NCI-H2081 treated with DMSO at 0.1 percent for 48 hours (cell line): ENCODE measurements at regions not wholly inside any gene's neighbourhood (a gene's known extent, or its start where the extent isn't known, plus 50 kb on each side); places are given as distances from the start of the nearest gene placed in this dataset.

Experiments used
- DNase-seq: peaks from one replicate; lab custom pipeline; 2025; lab: John Stamatoyannopoulos, UW

DNA sequence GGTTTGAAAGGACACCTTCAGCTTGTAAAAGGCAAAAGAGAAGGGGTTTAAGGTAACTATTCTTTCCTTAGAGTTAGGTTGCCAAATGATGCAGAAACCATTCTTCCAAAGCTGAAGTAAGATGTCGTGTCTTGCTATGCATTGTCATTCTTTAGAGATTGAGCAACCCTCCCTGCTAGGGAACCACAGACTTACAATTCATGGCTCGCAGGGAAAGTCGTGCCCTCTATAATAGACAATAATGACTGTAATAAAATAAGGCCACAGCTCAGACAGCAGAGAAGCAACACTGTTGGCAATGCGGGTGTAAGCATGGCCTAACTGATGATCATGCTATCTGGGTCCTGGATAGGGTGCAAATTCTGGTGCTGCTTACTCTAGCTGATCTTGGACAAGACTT, 129.6 kb upstream of the CDH13 start:
- no peak for DNase-seq

GRCh38 chr16:82488460-82488859, 138.3 kb upstream of the CDH13 start:
- no peak for DNase-seq

- no peak for DNase-seq
These were observed 145.3 kb upstream of the CDH13 start for GRCh38 chr16:82481455-82481854.

GRCh38 chr16:82476786-82477185, 150.0 kb upstream of the CDH13 start:
- DNase-seq = no peak

GRCh38 chr16:82470620-82471152, 156.1 kb upstream of the CDH13 start:
- DNase-seq = no peak

DNA sequence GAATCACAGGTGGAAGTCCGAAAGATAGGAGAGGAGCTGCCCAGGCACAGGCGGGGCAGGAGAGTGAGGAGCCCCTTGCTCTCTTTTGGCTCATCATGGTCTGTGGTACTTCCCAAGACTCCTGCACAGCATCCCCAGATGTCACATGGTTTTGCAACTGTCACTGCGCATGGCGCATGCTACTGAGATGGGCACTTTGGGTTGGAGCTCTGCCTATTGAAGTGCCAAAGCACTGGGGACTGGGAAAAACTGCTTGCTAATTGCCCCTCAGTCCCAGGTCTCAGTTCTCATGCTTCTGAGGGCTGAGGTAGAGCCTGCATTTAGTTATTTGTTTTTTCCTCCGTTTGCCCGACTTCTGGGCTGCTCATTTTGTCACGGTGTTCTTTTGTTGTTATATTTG, 156.8 kb upstream of the CDH13 start:
- no peak for DNase-seq

GRCh38 chr16:82464187-82464586, 162.6 kb upstream of the CDH13 start:
- no peak for DNase-seq

DNA sequence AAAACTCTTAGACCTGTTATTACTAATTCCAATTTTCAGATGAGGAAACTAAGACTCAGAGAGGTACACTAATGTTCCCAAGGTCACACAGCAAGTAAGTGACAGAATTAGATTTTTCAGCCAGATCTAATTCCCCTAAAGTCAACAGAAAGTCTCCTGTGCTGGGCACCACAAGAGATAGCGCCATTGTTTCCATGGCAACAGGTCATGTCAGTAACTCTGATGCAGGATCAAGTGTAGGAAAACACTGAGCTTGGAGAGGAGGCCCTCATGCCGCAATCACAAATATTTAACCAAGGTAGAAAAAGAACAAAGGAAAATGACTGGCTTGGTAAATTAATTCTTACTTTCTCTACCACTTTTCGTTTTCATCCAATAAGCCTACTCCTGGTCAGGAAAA, 166.0 kb upstream of the CDH13 start:
- no peak for DNase-seq

GRCh38 chr16:82459580-82460256, 167.1 kb upstream of the CDH13 start:
- no peak for DNase-seq

DNA sequence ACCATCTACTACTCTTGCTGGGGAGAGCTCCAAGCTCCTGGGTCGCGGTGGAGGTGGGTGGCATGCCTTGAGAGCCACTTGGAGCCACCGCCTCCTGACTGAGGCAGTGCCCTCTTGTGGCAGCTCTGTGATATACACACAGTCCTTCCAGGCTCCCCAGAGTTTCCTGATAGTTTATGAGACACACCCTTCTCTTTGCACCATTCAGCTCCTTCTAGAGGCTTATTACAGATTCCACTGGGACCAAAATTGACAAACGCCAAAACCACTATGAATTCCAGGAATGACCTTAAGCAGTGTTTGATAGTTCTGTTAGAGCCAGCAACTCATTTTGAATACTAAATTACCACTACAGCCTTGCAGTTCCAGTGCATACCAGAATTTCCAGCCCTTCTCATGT, 170.1 kb upstream of the CDH13 start:
- DNase-seq = no peak

- no peak for DNase-seq
These were observed 172.2 kb upstream of the CDH13 start for GRCh38 chr16:82454566-82454965.

DNA sequence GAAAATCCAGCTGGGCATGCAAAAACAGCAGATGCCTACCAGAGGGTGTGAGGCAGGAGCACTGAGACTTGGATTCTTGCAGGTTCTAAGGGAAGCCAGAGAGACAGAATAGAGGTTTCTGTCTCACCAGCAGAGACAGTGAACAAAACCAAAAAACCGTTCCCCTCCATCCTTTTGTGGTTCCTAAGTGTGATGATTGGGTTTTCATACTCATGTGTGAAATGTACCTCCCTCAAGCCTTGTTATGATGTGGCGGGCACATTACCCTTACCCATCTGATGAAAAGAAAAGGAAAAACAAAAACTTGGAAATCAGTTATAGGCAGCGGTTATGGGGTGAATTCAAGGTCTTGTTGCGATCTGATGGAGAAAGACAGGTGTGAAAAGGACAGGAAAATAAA, 172.6 kb upstream of the CDH13 start:
- DNase-seq = no peak

DNA sequence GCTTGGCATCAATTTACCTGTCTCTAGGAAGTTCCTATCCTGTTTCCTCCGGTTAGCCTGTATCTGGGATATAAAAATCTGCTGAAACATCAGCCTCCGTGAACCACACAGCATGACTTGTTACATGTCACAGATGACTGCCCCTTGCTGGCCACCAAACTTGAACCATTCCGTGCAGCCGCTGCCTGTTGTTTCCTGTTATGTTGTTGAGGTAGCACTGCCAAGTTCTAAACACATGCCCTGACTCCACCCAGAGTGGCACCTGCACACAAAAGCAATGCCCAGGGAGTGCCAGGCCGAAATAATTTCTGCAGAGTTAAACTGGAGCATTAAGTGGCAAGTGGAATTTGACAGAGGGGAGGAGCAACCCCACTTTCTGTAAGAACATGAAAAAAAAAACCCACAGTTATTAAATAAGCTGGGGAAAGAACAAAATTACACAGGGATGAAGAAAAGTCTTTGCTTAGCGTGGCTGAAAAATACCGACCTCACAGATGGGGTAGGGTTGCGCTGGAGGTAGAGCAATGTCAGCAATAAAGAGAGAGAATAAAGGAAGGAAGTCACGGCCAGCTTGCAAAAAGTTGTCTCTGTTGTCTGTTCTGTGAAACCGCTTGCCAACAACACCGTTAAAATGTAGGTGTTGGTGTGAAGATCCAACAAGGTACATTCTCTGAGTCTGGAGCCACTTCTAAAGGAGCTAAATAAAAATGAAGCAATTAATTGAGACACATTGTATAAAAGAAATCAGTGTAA, 174.6 kb upstream of the CDH13 start:
- DNase-seq = no peak

DNA sequence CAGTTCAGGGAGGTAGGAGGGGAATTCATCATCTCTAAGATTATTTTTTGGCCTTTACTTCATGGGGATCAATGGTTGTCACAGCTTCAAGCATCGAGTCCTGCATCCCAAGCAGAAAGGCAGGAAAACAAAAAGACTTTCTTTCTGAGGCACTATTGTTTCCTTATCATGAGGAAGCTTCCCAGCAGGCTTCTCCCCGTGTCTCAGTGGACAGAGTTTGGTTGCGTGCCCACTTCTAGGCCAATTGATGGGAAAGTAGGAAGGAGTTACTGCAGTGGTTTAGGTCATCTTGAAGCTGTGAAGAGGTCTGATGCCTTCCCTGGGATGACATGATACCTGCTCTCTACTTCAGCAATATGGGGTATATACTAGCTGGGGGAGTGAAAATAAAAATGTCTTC, 175.3 kb upstream of the CDH13 start:
- DNase-seq = no peak

- no peak for DNase-seq
These were observed 186.4 kb upstream of the CDH13 start for GRCh38 chr16:82440336-82440735.

GRCh38 chr16:82439678-82440293, 187.0 kb upstream of the CDH13 start:
- no peak for DNase-seq

DNA sequence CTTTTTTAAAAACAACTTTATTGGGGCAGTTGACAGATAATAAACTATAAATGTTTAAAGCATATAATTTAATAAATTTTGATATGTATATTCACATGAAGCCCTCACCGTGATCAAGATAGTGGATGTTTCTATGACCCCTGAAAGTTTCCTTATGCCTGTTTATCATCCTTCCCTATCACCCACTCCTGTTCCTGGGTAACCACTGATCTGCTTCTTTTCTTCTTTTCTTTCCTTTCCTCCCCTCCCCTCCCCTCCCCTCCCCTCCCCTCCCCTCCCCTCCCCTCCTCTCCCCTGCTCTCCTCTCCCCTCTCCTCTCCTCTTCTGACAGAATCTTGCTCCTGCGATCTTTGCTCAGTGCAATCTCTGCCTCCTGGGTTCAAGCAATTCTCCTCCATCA, 193.7 kb upstream of the CDH13 start:
- no peak for DNase-seq

GRCh38 chr16:82432261-82432660, 194.5 kb upstream of the CDH13 start:
- no peak for DNase-seq

DNA sequence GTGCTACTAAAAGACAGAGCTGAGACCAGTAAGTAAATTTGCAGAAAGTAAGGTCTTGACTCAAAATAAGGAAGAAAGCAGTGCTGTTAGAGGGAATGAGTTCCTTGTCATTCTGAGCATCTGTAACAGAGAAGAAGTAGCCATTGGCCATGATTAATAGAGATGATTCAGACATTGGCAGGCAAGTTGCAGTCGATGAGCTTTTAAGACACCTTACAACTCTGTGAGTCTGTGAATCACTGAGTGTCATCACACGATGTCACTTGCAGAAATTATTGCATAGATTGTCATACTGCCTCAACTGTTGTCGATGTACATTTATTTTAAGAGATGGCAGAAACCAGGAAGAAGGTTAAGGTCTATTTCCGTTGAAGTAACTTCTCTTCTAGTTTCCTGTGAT, 201.1 kb upstream of the CDH13 start:
- no peak for DNase-seq

DNA sequence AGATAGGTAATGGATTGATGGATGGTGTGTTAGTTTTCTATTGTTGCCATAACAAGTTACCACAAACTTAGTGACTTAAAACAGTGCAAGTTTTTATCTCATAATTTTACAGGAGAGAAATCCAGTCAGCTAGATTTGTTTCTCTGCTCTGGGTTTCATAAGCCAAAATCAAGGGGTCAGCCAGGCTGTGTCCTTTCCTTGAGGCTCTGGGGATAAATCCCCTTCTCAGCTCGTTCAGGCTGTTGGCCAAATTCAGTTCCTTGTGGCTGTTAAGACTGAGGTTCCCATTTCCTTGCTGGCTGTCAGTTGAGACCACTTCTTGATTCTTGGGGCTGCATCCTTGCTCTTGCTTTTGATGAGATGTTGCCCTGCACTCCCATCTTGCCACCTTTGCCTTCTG, 204.9 kb upstream of the CDH13 start:
- DNase-seq = no peak

- no peak for DNase-seq
These were observed 207.4 kb upstream of the CDH13 start for GRCh38 chr16:82419332-82419731.

DNA sequence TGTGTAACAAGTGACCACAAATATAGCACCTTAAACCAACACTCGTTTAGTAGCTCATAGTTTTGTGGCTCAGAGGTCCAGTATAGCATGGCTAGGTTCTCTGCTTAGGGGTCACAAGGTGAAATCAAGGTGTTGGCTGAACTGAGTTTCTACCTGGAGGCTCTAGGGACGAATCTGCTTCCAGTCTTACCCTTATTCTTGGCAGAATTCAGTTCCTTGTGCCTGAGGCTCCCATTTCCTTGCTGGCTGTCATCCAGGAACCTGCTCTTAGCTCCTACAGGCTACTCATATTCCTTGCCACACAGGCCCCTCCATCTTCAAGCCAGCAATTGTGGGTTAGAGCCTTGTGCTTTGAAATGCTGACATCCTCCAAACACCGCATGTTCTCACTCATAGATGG, 212.3 kb upstream of the CDH13 start:
- DNase-seq = no peak

GRCh38 chr16:82412770-82413169, 214.0 kb upstream of the CDH13 start:
- no peak for DNase-seq
